Upper lobe of left lung (tissue), 4 donors: ENCODE measurements at regions not wholly inside any gene's neighbourhood (a gene's known extent, or its start where the extent isn't known, plus 50 kb on each side); places are given as distances from the start of the nearest gene placed in this dataset.

Experiments
- CTCF ChIP-seq, 6 experiments: fragments of 450-650 bp in 4 of 6; fragments of 200-600 bp in 2 of 6; sonication (generic) in 2 of 6; IDR thresholded peaks; one replicate each; pipeline ENCODE4 v1.5.1; 2016 to 2019; ENCODE audit warnings: antibody characterized with exemption in 6 of 6
- EP300 ChIP-seq, 4 donors: sonication (generic); formaldehyde crosslinking; IDR thresholded peaks; one replicate each; pipeline ENCODE4 v1.5.1; 2017; ENCODE audit warnings: antibody characterized with exemption in 4 of 4, control low read depth in 2 of 4
- POLR2A ChIP-seq, 4 donors: fragments of 450-650 bp; IDR thresholded peaks; one replicate each; pipeline ENCODE4 v1.5.1; 2016 to 2017; ENCODE audit warnings: antibody characterized with exemption in 4 of 4, mild to moderate bottlenecking in 2 of 4
- POLR2AphosphoS5 ChIP-seq, 2 donors: sonication (generic); formaldehyde crosslinking; IDR thresholded peaks; one replicate each; pipeline ENCODE4 v1.5.1; 2017; ENCODE audit warnings: antibody characterized with exemption in 2 of 2

GRCh38 chr18:45494811-45495210 lies 120.5 kb upstream of the SLC14A2 start:
- TF ChIP-seq POLR2A (IDR thresholded peaks at IDR 0.05) (no peak), CTCF (IDR thresholded peaks at IDR 0.05) (no peak), EP300 (IDR thresholded peaks at IDR 0.05) (no peak), POLR2AphosphoS5 (IDR thresholded peaks at IDR 0.05) (no peak)
